ENCODE measurements at regions not wholly inside any gene's neighbourhood (a gene's known extent, or its start where the extent isn't known, plus 50 kb on each side); places are given as distances from the start of the nearest gene placed in this dataset.

DNA sequence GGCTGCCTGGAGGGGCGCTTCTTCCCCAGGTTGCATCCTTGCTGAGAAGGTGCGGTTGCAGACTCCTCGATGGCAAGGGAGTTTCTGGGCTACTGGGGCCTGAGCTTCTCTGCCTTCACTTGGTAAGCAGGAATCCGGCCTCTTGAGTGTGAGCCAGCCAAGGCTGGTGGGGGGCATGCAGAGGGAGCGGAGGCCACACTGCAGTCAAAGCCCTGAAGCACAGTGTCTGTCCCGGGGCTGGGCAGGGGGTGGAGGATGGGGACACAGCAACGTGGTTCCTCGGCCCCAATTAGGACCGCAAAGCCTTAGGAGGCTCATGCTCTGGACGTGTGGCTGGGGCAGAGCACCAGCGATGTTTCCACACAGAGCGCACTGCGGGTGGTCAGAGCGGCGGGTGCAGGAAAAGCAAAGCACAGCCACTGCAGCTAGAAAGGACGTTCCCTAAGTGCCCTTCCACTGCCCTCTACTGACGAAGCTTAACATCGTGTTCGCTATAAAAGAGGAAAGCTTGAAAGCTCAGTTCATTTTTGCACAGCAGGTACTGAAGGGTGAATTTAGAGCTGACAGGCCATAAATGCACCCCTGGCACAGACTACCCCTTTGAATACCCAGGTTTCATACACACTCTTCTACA, 60.7 kb upstream of the COG2 start:
- no peak for TF ChIP-seq POLR2A (IDR thresholded peaks at IDR 0.05)
- TF ChIP-seq, protein P1, sequence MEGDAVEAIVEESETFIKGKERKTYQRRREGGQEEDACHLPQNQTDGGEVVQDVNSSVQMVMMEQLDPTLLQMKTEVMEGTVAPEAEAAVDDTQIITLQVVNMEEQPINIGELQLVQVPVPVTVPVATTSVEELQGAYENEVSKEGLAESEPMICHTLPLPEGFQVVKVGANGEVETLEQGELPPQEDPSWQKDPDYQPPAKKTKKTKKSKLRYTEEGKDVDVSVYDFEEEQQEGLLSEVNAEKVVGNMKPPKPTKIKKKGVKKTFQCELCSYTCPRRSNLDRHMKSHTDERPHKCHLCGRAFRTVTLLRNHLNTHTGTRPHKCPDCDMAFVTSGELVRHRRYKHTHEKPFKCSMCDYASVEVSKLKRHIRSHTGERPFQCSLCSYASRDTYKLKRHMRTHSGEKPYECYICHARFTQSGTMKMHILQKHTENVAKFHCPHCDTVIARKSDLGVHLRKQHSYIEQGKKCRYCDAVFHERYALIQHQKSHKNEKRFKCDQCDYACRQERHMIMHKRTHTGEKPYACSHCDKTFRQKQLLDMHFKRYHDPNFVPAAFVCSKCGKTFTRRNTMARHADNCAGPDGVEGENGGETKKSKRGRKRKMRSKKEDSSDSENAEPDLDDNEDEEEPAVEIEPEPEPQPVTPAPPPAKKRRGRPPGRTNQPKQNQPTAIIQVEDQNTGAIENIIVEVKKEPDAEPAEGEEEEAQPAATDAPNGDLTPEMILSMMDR (IDR thresholded peaks at IDR 0.05): no peak
